ENCODE measurements at regions not wholly inside any gene's neighbourhood (a gene's known extent, or its start where the extent isn't known, plus 50 kb on each side); places are given as distances from the start of the nearest gene placed in this dataset.
A peak's percentile ranks its signal among the peaks of the same experiment; 100 is the strongest.
"Not testable (repeated sequence)": the region's sequence is repeated elsewhere in the genome, so short reads cannot be mapped to it uniquely, and the experiment has no call there.

DNA sequence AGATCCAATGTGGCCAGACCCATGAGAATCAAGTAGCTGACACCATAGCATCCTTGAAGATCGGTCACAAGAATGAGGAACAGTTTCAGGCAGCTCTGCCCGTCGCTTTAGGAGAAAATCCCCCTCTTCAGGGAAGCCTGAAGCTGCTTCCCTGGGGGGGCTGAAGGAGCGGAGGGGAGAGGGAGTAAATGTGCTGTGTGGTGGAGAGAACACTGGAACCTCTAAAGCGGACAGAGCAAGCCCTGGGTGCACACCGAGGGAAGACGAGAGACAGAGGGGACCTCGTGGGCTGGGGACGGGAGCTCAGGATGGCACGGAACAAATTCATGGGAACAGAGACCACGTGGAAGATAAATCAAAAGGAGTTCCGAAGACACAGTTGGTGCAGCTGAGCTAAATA, 154.3 kb downstream of the NDUFA10 start:
- ATAC-seq (no peak), DNase-seq (peak; percentile 14)
- ChIA-PET CTCF (no interaction called here), POLR2A (no interaction called here)
- Mint-ChIP-seq H3K4me1 (ENCODE audit: low read depth) (no peaks in the 10 kb centered on the region), H3K27me3 (ENCODE audit: low read depth) (no peaks in the 10 kb centered on the region), H3K36me3 (ENCODE audit: low read depth) (no peaks in the 10 kb centered on the region), H3K27ac (no peak overlapping the region), H3K4me3 (no peak overlapping the region), H3K9me3 (ENCODE audit: insufficient read depth) (no peaks in the 10 kb centered on the region)

DNA sequence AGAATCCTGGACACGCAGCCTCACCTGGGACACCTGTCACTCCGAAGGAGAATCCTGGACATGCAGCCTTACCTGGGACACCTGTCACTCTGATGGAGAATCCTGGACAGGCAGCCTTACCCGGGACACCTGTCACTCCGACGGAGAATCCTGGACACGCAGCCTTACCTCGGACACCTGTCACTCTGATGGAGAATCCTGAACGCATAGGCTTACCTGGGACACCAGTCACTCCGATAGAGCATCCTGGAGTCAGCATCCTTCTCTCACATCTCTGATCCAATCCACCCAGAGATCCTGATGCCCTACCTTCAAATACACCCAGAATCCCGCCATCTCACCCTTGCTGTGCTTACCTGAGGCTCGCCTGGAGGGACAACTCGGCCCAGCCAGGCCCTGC, 154.9 kb downstream of the NDUFA10 start:
- Mint-ChIP-seq H3K9me3 (ENCODE audit: insufficient read depth) (no peaks in the 10 kb centered on the region), H3K4me1 (ENCODE audit: low read depth) (no peaks in the 10 kb centered on the region), H3K4me3 (no peak overlapping the region), H3K36me3 (ENCODE audit: low read depth) (no peaks in the 10 kb centered on the region), H3K27ac (no peak overlapping the region), H3K27me3 (ENCODE audit: low read depth) (no peaks in the 10 kb centered on the region)
- ChIA-PET POLR2A (no interaction called here), CTCF (no interaction called here)
- DNase-seq (peak; percentile 12), ATAC-seq (no peak)

DNA sequence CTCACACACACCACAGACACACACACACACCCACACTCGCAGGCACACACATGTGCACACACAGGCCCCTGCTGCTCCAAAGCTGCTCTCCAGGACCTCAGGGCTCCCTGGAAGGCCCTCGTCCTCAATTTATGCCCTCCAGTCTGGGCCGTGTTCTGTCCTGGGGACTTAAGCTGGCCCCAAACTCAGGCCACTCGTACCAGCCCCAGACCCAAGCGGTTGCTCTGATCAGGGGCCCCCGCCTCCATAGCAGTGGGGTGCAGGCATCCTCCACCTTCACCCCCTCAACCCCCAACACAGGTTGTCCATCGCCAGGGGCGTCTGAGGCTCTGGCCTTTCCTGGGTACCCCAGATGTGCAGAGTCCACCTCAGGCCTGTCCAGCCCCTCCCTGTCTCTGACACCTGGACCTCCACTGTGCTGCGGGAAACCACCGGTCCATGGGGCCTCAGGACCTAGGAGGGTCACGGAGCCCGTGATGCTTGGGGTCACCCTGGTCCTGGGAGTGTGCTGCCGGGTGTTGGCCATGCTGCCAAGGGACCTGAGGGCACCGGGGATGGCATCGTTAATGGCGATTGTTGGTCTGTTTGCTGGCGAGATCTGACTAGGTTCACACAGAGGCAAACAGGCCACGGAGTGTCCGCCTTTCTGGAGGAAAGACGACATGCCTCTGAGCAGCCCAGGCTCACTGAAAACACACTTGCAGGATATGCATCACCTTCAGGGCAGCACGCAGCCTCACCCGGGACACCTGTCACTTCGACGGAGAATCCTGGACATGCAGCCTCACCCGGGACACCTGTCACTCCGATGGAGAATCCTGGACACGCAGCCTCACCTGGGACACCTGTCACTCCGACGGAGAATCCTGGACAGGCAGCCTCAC, 155.6 kb downstream of the NDUFA10 start:
- ChIA-PET CTCF (no interaction called here), POLR2A (no interaction called here)
- Mint-ChIP-seq H3K9me3 (ENCODE audit: insufficient read depth) (no peaks in the 10 kb centered on the region), H3K27ac (no peak overlapping the region), H3K4me1 (ENCODE audit: low read depth) (no peaks in the 10 kb centered on the region), H3K4me3 (no peak overlapping the region), H3K27me3 (ENCODE audit: low read depth) (no peaks in the 10 kb centered on the region), H3K36me3 (ENCODE audit: low read depth) (no peaks in the 10 kb centered on the region)
- no peak for ATAC-seq
- peak; percentile 12 for DNase-seq

DNA sequence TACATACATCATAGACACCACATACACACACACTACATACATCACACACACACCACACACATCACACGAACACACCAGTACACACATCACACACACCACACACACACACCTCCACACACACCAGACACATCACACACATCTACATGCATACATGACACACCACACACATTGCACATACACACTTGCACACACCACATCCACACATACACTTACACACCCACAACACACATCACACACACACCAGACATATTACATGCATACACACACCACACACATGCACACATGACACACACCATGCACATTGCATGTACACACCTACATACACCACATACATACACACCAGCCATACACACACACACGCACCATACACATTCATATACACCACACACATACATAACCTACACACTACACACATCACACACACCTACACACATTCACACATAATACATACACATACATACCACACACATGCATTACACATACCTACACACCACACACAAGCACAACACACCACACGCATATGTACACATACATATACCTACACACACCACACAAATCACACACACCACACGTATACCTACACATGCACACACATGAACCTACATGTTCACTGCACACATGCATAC, 156.5 kb downstream of the NDUFA10 start:
- ATAC-seq (no peak), DNase-seq (no peak)
- Mint-ChIP-seq H3K27me3 (ENCODE audit: low read depth) (no peaks in the 10 kb centered on the region), H3K4me3 (no peak overlapping the region), H3K4me1 (ENCODE audit: low read depth) (no peaks in the 10 kb centered on the region), H3K36me3 (ENCODE audit: low read depth) (no peaks in the 10 kb centered on the region), H3K27ac (no peak overlapping the region), H3K9me3 (ENCODE audit: insufficient read depth) (no peaks in the 10 kb centered on the region)
- ChIA-PET CTCF (no interaction called here), POLR2A (no interaction called here)

DNA sequence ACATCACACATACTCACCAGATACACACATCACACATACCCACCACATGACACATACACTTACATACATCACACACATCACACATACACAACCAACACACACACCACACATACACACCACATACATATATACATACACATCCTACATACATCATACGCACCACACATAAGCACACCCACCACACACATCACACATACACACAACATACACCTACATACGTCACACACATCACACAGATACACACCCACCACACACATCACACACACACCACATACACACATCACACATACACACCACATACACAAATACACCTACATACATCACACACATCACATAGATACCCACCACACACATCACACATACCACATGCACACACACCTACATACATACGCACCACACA, 158.4 kb downstream of the NDUFA10 start:
- POLR2A ChIA-PET, result no interaction called here

DNA sequence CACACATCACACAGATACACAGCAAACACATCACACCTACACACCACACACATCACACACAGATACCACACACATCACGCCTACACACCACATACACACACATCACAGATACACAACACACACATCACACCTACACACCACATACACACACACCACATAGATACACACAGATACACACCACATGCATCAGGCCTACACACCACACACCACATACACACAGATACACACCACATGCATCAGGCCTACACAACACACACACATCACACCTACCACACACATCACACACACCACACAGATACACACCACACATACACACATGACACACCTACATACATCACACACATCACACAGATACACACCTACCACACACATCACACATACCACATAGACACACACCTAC, 158.8 kb downstream of the NDUFA10 start:
- Mint-ChIP-seq H3K4me1 (ENCODE audit: low read depth) (no peaks in the 10 kb centered on the region), H3K9me3 (ENCODE audit: insufficient read depth) (no peaks in the 10 kb centered on the region), H3K27me3 (ENCODE audit: low read depth) (peaks cover 8% of the 10 kb centered on the region), H3K4me3 (no peak overlapping the region), H3K36me3 (ENCODE audit: low read depth) (no peaks in the 10 kb centered on the region), H3K27ac (no peak overlapping the region)
- POLR2A ChIA-PET, result no interaction called here
- DNase-seq (no peak), ATAC-seq (no peak)
- CTCF ChIA-PET, result no interaction called here

More for the DNA sequence above, 158.4 kb downstream of the NDUFA10 start:
- Mint-ChIP-seq H3K27ac (no peak overlapping the region), H3K36me3 (ENCODE audit: low read depth) (no peaks in the 10 kb centered on the region), H3K4me1 (ENCODE audit: low read depth) (no peaks in the 10 kb centered on the region), H3K9me3 (ENCODE audit: insufficient read depth) (no peaks in the 10 kb centered on the region), H3K27me3 (ENCODE audit: low read depth) (peaks cover 5% of the 10 kb centered on the region), H3K4me3 (no peak overlapping the region)
- CTCF ChIA-PET, result no interaction called here
- DNase-seq (no peak), ATAC-seq (no peak)

DNA sequence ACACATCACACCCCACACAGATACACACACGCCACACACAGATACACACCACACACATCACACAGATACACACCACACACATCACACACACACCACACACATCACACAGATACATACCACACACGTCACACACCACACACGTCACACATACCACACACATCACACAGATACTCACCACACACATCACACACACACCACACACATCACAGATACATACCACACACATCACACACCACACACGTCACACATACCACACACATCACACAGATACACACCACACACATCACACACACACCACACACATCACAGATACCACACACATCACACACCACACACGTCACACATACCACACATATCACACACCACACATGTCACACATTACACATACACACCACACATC, 159.3 kb downstream of the NDUFA10 start:
- H3K9me3 Mint-ChIP-seq (ENCODE audit: insufficient read depth); H3K4me3 Mint-ChIP-seq; H3K27ac Mint-ChIP-seq; H3K27me3 Mint-ChIP-seq (ENCODE audit: low read depth); ATAC-seq; POLR2A ChIA-PET; CTCF ChIA-PET; H3K4me1 Mint-ChIP-seq (ENCODE audit: low read depth); H3K36me3 Mint-ChIP-seq (ENCODE audit: low read depth); DNase-seq: not testable (repeated sequence)

DNA sequence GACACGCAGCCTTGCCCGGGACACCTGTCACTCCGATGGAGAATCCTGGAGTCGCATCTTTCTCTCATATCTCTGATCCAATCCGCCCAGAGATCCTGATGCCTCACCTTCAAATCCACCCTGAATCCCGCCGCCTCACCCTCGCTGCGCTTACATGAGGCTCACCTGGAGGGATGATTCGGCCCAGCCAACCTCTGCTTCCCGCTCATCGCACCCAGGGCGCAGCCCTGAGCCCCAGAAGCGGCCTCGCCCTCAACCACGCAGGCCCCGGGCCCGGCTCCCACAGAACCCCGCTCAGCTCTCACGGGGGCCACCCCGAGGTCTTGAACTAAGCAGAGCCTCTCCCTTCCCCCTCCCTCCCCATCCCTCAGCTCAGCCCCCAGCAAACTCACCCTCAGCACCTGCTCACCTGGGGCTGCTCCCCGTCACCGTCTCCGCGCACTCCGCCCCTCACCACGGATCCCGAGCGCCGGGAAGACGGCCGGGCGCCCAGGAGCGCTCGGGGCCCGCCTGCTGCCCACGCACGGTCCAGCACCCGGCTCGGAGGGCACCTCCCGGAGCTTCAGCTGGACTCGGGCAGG, 160.0 kb downstream of the NDUFA10 start:
- H3K4me3 Mint-ChIP-seq, result no peak overlapping the region
- CTCF ChIA-PET, result no interaction called here
- peaks cover 11% of the 10 kb centered on the region for H3K27me3 Mint-ChIP-seq (ENCODE audit: low read depth)
- DNase-seq (peak; percentile 18), ATAC-seq (peak; percentile 19)
- no peaks in the 10 kb centered on the region for H3K4me1 Mint-ChIP-seq (ENCODE audit: low read depth)
- POLR2A ChIA-PET, result no interaction called here
- H3K27ac Mint-ChIP-seq, result no peak overlapping the region
- no peaks in the 10 kb centered on the region for H3K9me3 Mint-ChIP-seq (ENCODE audit: insufficient read depth)
- no peaks in the 10 kb centered on the region for H3K36me3 Mint-ChIP-seq (ENCODE audit: low read depth)

DNA sequence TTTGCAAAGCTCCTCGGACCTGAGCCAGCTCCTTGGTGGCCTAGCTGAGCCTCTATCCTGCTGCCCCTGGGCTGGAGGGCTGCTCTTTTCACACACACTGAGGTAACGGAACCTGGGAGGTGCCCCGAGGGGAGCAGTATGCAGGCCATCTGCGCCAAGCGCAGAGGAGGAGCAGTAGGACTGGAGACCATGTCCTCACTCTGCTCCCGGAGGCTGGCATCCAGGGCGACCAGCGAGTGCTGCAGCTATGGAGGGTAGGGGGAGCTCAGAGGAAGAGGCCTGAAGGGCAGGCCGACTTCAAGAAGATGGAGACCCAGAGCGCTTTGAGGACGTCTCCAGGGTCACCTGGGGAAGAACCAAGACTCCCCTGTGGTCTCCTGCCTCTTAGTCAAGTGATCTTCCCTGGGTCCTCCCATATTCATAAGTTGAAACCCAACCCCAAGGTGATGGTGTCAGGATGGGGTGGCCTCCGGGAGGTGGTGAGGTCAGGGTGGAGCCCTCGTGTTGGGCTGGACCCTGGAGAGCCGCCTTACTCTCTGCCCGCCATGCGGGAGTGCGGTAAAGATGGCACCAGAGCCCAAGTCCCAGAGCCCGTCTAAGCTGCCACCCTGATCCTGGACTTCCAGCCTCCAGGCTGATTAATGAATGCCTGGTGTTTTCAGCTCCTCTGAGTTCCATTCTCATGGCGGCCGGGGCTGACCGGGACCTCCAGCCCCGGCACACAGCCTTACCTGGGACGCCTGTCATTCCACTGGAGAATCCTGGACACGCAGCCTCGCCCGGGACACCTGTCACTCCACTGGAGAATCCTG, 160.7 kb downstream of the NDUFA10 start:
- Mint-ChIP-seq H3K9me3 (ENCODE audit: insufficient read depth) (no peaks in the 10 kb centered on the region), H3K4me3 (no peak overlapping the region), H3K27ac (no peak overlapping the region), H3K4me1 (ENCODE audit: low read depth) (no peaks in the 10 kb centered on the region), H3K27me3 (ENCODE audit: low read depth) (peaks cover 11% of the 10 kb centered on the region), H3K36me3 (ENCODE audit: low read depth) (no peaks in the 10 kb centered on the region)
- POLR2A ChIA-PET, result no interaction called here
- no peak for ATAC-seq
- DNase-seq, result peak; percentile 15
- CTCF ChIA-PET, result no interaction called here

DNA sequence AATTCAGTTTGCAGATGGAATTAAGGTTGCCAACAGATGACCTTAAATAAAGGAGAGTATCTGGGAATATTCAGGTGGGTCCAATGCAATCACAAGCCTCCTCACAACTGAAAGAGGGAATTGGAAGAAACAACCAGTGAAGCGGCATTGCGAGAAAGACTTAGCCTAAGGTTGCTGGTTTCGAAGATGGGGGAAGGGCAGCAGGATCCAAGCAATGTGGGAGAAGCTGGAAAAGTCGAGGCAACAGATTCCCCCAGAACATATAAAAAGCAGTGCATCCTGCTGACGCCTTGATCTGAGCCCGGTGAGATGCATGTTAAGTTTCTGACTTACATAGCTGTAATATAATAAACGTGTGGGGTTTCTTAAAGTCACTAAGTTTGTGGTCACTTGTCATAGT, 162.5 kb downstream of the NDUFA10 start:
- ChIA-PET CTCF (interaction anchor here (0.7 kb wide), 1 partner anchor 22 kb away, joined by 3 read pairs; no protein-coding TSS in a partner anchor), POLR2A (no interaction called here)
- H3K4me1 Mint-ChIP-seq (ENCODE audit: low read depth), result no peaks in the 10 kb centered on the region

DNA sequence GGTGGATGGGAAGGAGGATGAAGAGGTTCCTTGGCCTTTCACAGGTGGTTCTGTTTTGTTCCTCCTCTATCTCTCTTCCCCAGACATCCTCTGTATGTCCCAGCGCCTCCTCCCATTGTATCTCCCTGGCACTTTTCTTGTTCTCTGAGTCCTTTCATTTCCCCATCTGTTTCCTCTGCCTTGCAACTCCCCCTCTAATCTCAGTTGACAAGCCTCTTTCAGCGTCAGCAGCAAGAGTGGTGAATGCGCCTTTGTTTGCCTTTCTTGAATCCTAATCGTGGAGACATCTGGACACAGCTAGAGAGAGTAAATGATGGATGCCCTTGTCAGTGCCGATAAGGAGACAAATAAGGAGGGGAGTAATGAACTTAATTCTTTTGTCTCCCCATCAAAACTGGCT, 167.0 kb downstream of the NDUFA10 start:
- H3K4me3 Mint-ChIP-seq, result no peak overlapping the region
- no peaks in the 10 kb centered on the region for H3K36me3 Mint-ChIP-seq (ENCODE audit: low read depth)
- CTCF ChIA-PET, result no interaction called here
- POLR2A ChIA-PET, result no interaction called here
- H3K9me3 Mint-ChIP-seq (ENCODE audit: insufficient read depth), result no peaks in the 10 kb centered on the region
- no peak for DNase-seq
- peaks cover 20% of the 10 kb centered on the region for H3K27me3 Mint-ChIP-seq (ENCODE audit: low read depth)
- H3K27ac Mint-ChIP-seq, result no peak overlapping the region
- no peak for ATAC-seq
- no peaks in the 10 kb centered on the region for H3K4me1 Mint-ChIP-seq (ENCODE audit: low read depth)

More for the DNA sequence above, 162.5 kb downstream of the NDUFA10 start:
- ATAC-seq, result no peak
- no peak overlapping the region for H3K27ac Mint-ChIP-seq
- peak; percentile 13 for DNase-seq
- H3K9me3 Mint-ChIP-seq (ENCODE audit: insufficient read depth), result no peaks in the 10 kb centered on the region
- H3K36me3 Mint-ChIP-seq (ENCODE audit: low read depth), result no peaks in the 10 kb centered on the region
- H3K27me3 Mint-ChIP-seq (ENCODE audit: low read depth), result peaks cover 18% of the 10 kb centered on the region
- H3K4me3 Mint-ChIP-seq, result no peak overlapping the region

DNA sequence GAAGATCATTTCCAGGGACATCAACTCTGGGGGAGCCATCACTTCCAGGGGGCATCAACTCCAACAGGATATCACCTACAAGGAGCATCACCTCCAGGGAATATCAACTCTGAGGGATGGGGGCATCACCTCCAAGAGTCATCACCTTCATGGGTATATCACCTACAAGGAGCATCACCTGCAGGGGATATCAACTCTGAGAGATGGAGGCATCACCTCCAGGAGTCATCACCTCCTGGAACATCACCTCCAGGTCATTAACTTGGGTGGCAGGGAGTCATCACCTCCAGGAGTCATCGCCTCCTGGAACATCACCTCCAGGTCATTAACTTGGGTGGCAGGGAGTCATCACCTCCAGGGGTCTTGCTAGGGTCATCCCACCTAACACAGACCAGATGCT, 167.6 kb downstream of the NDUFA10 start:
- CTCF ChIA-PET, result no interaction called here

More for the DNA sequence above, 167.6 kb downstream of the NDUFA10 start:
- DNase-seq (peak; percentile 8), ATAC-seq (no peak)
- Mint-ChIP-seq H3K27me3 (ENCODE audit: low read depth) (peaks cover 20% of the 10 kb centered on the region), H3K9me3 (ENCODE audit: insufficient read depth) (no peaks in the 10 kb centered on the region), H3K4me1 (ENCODE audit: low read depth) (no peaks in the 10 kb centered on the region), H3K36me3 (ENCODE audit: low read depth) (no peaks in the 10 kb centered on the region), H3K27ac (no peak overlapping the region), H3K4me3 (no peak overlapping the region)
- POLR2A ChIA-PET, result no interaction called here
